DND-41 (cell line): ENCODE measurements at regions not wholly inside any gene's neighbourhood (a gene's known extent, or its start where the extent isn't known, plus 50 kb on each side); places are given as distances from the start of the nearest gene placed in this dataset.

Experiments used
- ATAC-seq: fragments of 200-7000 bp; cut with Tn5 transposase; 3 replicates; pipeline ENCODE4 v1.9.1; 2021; ENCODE audit warnings: low read depth; ENCODE audit not compliant: insufficient read depth
- DNase-seq: peaks from one replicate; pipeline ENCODE4 v3.0.0-alpha.2; 2020
- H2AFZ ChIP-seq: 2 replicates; pipeline ENCODE4 v1.6.0; 2012; ENCODE audit warnings: low read depth, low read length
- H3K27ac ChIP-seq: 2 replicates; pipeline ENCODE4 v1.5.1; 2012; ENCODE audit warnings: low read length, inconsistent platforms
- H3K27me3 ChIP-seq: fragments of 200-600 bp; sonication (generic); 2 replicates; pipeline ENCODE4 v1.6.0; 2012; ENCODE audit warnings: low read length, mild to moderate bottlenecking, inconsistent platforms; ENCODE audit not compliant: insufficient read depth, poor library complexity
- H3K36me3 ChIP-seq: 2 replicates; pipeline ENCODE4 v1.5.1; 2012; ENCODE audit warnings: low read length, inconsistent platforms; ENCODE audit not compliant: insufficient read depth
- H3K4me1 ChIP-seq: 2 replicates; pipeline ENCODE4 v1.5.1; 2012; ENCODE audit warnings: mild to moderate bottlenecking, low read length; ENCODE audit not compliant: insufficient read depth
- H3K4me2 ChIP-seq: 2 replicates; pipeline ENCODE4 v1.6.0; 2012; ENCODE audit warnings: mild to moderate bottlenecking, moderate library complexity, low read length, inconsistent platforms; ENCODE audit not compliant: insufficient read depth
- H3K4me3 ChIP-seq, 2 experiments: fragments of 200-600 bp in 1 of 2; shearing (Covaris generic) in 1 of 2; 2 replicates each; pipeline ENCODE4 v1.5.1; 2012 to 2016; ENCODE audit warnings: inconsistent platforms in 2 of 2, low read length in 2 of 2, mild to moderate bottlenecking in 2 of 2, low read depth in 1 of 2, moderate library complexity in 1 of 2
- H3K79me2 ChIP-seq: 2 replicates; pipeline ENCODE4 v1.6.0; 2012; ENCODE audit warnings: low read length, inconsistent platforms; ENCODE audit not compliant: insufficient read depth
- H3K9ac ChIP-seq: 2 replicates; pipeline ENCODE4 v1.6.0; 2012; ENCODE audit warnings: low read depth, mild to moderate bottlenecking, inconsistent platforms, low read length, moderate library complexity
- H3K9me3 ChIP-seq: 2 replicates; pipeline ENCODE4 v1.5.1; 2012; ENCODE audit warnings: low read length, moderate library complexity, mild to moderate bottlenecking, inconsistent platforms; ENCODE audit not compliant: insufficient read depth, severe bottlenecking
- H4K20me1 ChIP-seq: 2 replicates; pipeline ENCODE4 v1.6.0; 2012; ENCODE audit warnings: low read length; ENCODE audit not compliant: insufficient read depth
- CTCF ChIP-seq: IDR thresholded peaks from 2 replicates; pipeline ENCODE4 v1.5.1; 2012; ENCODE audit warnings: borderline replicate concordance, low read length, moderate library complexity, mild to moderate bottlenecking; ENCODE audit not compliant: poor library complexity, severe bottlenecking; ENCODE audit errors: extremely low read depth
- EZH2 ChIP-seq: IDR thresholded peaks from 3 replicates; pipeline ENCODE4 v1.6.1; 2012; ENCODE audit warnings: borderline replicate concordance, low read depth, mild to moderate bottlenecking, moderate library complexity, low read length, inconsistent platforms; ENCODE audit not compliant: severe bottlenecking

GRCh38 chr14:98904677-98905076 lies 367.3 kb downstream of the BCL11B start:
- no peak overlapping the region for H3K9ac ChIP-seq
- DNase-seq (no peak), ATAC-seq (no peak)
- no peaks in the 10 kb centered on the region for H3K79me2 ChIP-seq
- no peaks in the 10 kb centered on the region for H4K20me1 ChIP-seq
- H3K4me1 ChIP-seq = peaks cover 5% of the 10 kb centered on the region
- TF ChIP-seq CTCF (no peak), EZH2 (no peak)
- no peak overlapping the region for H2AFZ ChIP-seq
- no peaks in the 10 kb centered on the region for H3K9me3 ChIP-seq
- H3K4me3 ChIP-seq = no peak overlapping the region
- H3K27ac ChIP-seq = no peak overlapping the region
- no peaks in the 10 kb centered on the region for H3K36me3 ChIP-seq
- no peak overlapping the region for H3K4me2 ChIP-seq
- no peaks in the 10 kb centered on the region for H3K27me3 ChIP-seq

- Histone ChIP-seq H3K9me3 (no peaks in the 10 kb centered on the region), H3K4me3 (no peak overlapping the region), H3K4me1 (peaks cover 5% of the 10 kb centered on the region), H3K27ac (no peak overlapping the region), H3K27me3 (no peaks in the 10 kb centered on the region), H2AFZ (no peak overlapping the region), H3K4me2 (no peak overlapping the region), H4K20me1 (no peaks in the 10 kb centered on the region), H3K36me3 (no peaks in the 10 kb centered on the region), H3K79me2 (no peaks in the 10 kb centered on the region), H3K9ac (no peak overlapping the region)
- no peak for TF ChIP-seq EZH2
- no peak for TF ChIP-seq CTCF
- no peak for DNase-seq
- ATAC-seq = no peak
Measured at GRCh38 chr14:98906123-98906995, 365.6 kb downstream of the BCL11B start.

GRCh38 chr14:98907271-98907670 lies 364.7 kb downstream of the BCL11B start:
- H3K27me3 ChIP-seq = no peaks in the 10 kb centered on the region
- no peak overlapping the region for H3K4me2 ChIP-seq
- peaks cover 6% of the 10 kb centered on the region for H3K4me1 ChIP-seq
- H3K4me3 ChIP-seq = no peak overlapping the region
- no peak overlapping the region for H3K9ac ChIP-seq
- DNase-seq = no peak
- H4K20me1 ChIP-seq = no peaks in the 10 kb centered on the region
- H3K27ac ChIP-seq = no peak overlapping the region
- H3K36me3 ChIP-seq = no peaks in the 10 kb centered on the region
- no peaks in the 10 kb centered on the region for H3K9me3 ChIP-seq
- ATAC-seq = no peak
- TF ChIP-seq CTCF (no peak), EZH2 (no peak)
- no peak overlapping the region for H2AFZ ChIP-seq
- no peaks in the 10 kb centered on the region for H3K79me2 ChIP-seq
